ENCODE measurements at regions not wholly inside any gene's neighbourhood (a gene's known extent, or its start where the extent isn't known, plus 50 kb on each side); places are given as distances from the start of the nearest gene placed in this dataset.

DNA sequence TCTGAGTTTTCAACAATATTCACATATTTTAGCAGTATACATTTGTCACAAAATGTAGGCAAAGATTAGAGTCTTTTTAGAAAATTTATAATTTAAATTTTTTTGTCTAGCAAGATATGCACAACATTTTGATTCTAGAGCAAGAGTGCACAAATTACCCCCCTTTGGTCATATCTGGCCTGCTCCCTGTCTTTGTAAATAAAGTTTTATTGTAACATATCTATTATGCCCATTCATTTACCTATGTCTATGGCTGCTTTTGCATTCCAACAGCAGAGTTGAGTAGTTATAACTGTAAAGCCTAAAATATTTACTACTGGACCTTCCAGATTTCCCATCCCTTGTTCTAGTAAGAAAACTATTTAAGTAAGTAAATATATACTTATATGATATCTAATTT, 430.7 kb downstream of the EDEM1 start:
- DNase-seq (ENCODE audit: low spot score) = no peak
- H3K9me3 Mint-ChIP-seq (ENCODE audit: unreplicated experiment) = no peaks in the 10 kb centered on the region
- TF ChIP-seq CTCF (IDR thresholded peaks at IDR 0.05; ENCODE audit: unreplicated experiment) = no peak
- H3K27ac Mint-ChIP-seq (ENCODE audit: unreplicated experiment) = no peak overlapping the region
- no peak overlapping the region for H3K4me3 Mint-ChIP-seq (ENCODE audit: unreplicated experiment)
- H3K27me3 Mint-ChIP-seq (ENCODE audit: unreplicated experiment) = no peaks in the 10 kb centered on the region
- no peaks in the 10 kb centered on the region for H3K36me3 Mint-ChIP-seq (ENCODE audit: low read depth, unreplicated experiment)
- H3K4me1 Mint-ChIP-seq (ENCODE audit: unreplicated experiment) = no peaks in the 10 kb centered on the region

- H3K9me3 Mint-ChIP-seq (ENCODE audit: unreplicated experiment) = no peaks in the 10 kb centered on the region
- no peaks in the 10 kb centered on the region for H3K27me3 Mint-ChIP-seq (ENCODE audit: unreplicated experiment)
- DNase-seq (ENCODE audit: low spot score) = no peak
- no peaks in the 10 kb centered on the region for H3K36me3 Mint-ChIP-seq (ENCODE audit: low read depth, unreplicated experiment)
- H3K4me1 Mint-ChIP-seq (ENCODE audit: unreplicated experiment) = no peaks in the 10 kb centered on the region
- H3K4me3 Mint-ChIP-seq (ENCODE audit: unreplicated experiment) = no peak overlapping the region
- no peak for TF ChIP-seq CTCF (IDR thresholded peaks at IDR 0.05; ENCODE audit: unreplicated experiment)
- H3K27ac Mint-ChIP-seq (ENCODE audit: unreplicated experiment) = no peak overlapping the region
Observed at GRCh38 chr3:5630406-5630805, 442.9 kb downstream of the EDEM1 start.

DNA sequence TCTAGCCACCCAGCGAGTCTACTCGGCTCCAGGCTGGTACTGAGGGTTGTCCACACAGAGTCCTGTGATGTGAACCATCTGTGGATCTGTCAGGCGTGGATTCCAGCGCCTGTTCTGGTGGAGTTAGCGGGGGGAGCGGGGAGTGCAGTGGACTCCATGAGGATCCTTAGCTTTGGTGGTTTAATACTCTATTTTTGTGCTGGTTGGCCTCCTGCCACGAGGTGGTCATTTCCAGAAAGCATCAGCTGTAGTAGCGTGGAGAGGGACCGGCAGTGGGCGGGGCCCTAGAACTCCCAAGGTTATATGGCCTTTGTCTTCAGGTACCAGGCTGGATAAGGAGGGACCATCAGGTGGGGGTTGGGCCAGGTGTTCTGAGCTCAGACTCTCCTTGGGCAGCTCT, 446.5 kb downstream of the EDEM1 start:
- peaks cover 4% of the 10 kb centered on the region for H3K9me3 Mint-ChIP-seq (ENCODE audit: unreplicated experiment)

GRCh38 chr3:5634411-5634810, 446.9 kb downstream of the EDEM1 start:
- Mint-ChIP-seq H3K4me1 (ENCODE audit: unreplicated experiment) (no peaks in the 10 kb centered on the region), H3K27ac (ENCODE audit: unreplicated experiment) (no peak overlapping the region), H3K4me3 (ENCODE audit: unreplicated experiment) (no peak overlapping the region), H3K9me3 (ENCODE audit: unreplicated experiment) (peaks cover 4% of the 10 kb centered on the region), H3K36me3 (ENCODE audit: low read depth, unreplicated experiment) (no peaks in the 10 kb centered on the region), H3K27me3 (ENCODE audit: unreplicated experiment) (no peaks in the 10 kb centered on the region)
- no peak for TF ChIP-seq CTCF (IDR thresholded peaks at IDR 0.05; ENCODE audit: unreplicated experiment)
- DNase-seq (ENCODE audit: low spot score) = no peak

More for the DNA sequence above, 446.5 kb downstream of the EDEM1 start:
- no peaks in the 10 kb centered on the region for H3K36me3 Mint-ChIP-seq (ENCODE audit: low read depth, unreplicated experiment)
- no peak for TF ChIP-seq CTCF (IDR thresholded peaks at IDR 0.05; ENCODE audit: unreplicated experiment)
- no peak for DNase-seq (ENCODE audit: low spot score)
- no peaks in the 10 kb centered on the region for H3K4me1 Mint-ChIP-seq (ENCODE audit: unreplicated experiment)
- no peak overlapping the region for H3K27ac Mint-ChIP-seq (ENCODE audit: unreplicated experiment)
- H3K27me3 Mint-ChIP-seq (ENCODE audit: unreplicated experiment) = no peaks in the 10 kb centered on the region
- no peak overlapping the region for H3K4me3 Mint-ChIP-seq (ENCODE audit: unreplicated experiment)

GRCh38 chr3:5635746-5636145, 448.2 kb downstream of the EDEM1 start:
- no peak for DNase-seq (ENCODE audit: low spot score)
- Mint-ChIP-seq H3K27ac (ENCODE audit: unreplicated experiment) (no peak overlapping the region), H3K9me3 (ENCODE audit: unreplicated experiment) (peaks cover 9% of the 10 kb centered on the region)

More at GRCh38 chr3:5635746-5636145, 448.2 kb downstream of the EDEM1 start:
- H3K36me3 Mint-ChIP-seq (ENCODE audit: low read depth, unreplicated experiment) = no peaks in the 10 kb centered on the region
- H3K4me1 Mint-ChIP-seq (ENCODE audit: unreplicated experiment) = no peaks in the 10 kb centered on the region
- no peaks in the 10 kb centered on the region for H3K27me3 Mint-ChIP-seq (ENCODE audit: unreplicated experiment)
- TF ChIP-seq CTCF (IDR thresholded peaks at IDR 0.05; ENCODE audit: unreplicated experiment) = no peak
- H3K4me3 Mint-ChIP-seq (ENCODE audit: unreplicated experiment) = no peak overlapping the region
